Activated naive CD4-positive, alpha-beta T cell treated with anti-CD3 and anti-CD28 coated beads, Interleukin-2, amount 10 ng/mL, durations not matched to agents 7 days and 5 days (primary cell): ENCODE measurements at regions not wholly inside any gene's neighbourhood (a gene's known extent, or its start where the extent isn't known, plus 50 kb on each side); places are given as distances from the start of the nearest gene placed in this dataset.
"Not testable (repeated sequence)": the region's sequence is repeated elsewhere in the genome, so short reads cannot be mapped to it uniquely, and the experiment has no call there.

ENCODE experiments used
- CTCF ChIA-PET: fragments of 350-600 bp; sonication (Branson Sonifier 250); formaldehyde crosslinking; loops from one replicate; lab custom pipeline; 2021; ENCODE audit warnings: antibody characterized with exemption; lab: Charles Lee
- DNase-seq: peaks from one replicate; pipeline ENCODE4 v3.0.0-alpha.2; 2020
- H3K27ac Mint-ChIP-seq: one replicate; pipeline ENCODE4 v1.8.0; 2021; ENCODE audit warnings: mild to moderate bottlenecking, moderate library complexity, mixed read lengths
- H3K27me3 Mint-ChIP-seq: one replicate; pipeline ENCODE4 v1.8.0; 2021; ENCODE audit warnings: mild to moderate bottlenecking, mixed read lengths
- H3K36me3 Mint-ChIP-seq: one replicate; pipeline ENCODE4 v1.8.0; 2021; ENCODE audit warnings: mixed read lengths
- H3K4me1 Mint-ChIP-seq: one replicate; pipeline ENCODE4 v1.8.0; 2021; ENCODE audit warnings: mixed read lengths
- H3K4me3 Mint-ChIP-seq: one replicate; pipeline ENCODE4 v1.8.0; 2021; ENCODE audit warnings: mild to moderate bottlenecking, moderate library complexity, mixed read lengths
- H3K9me3 Mint-ChIP-seq: one replicate; pipeline ENCODE4 v1.8.0; 2021; ENCODE audit warnings: mixed read lengths

GRCh38 chr1:80579055-80579454, 1221.7 kb upstream of the ADGRL2 start:
- H3K36me3 Mint-ChIP-seq: no peaks in the 10 kb centered on the region
- H3K27ac Mint-ChIP-seq: no peak overlapping the region
- no peak for DNase-seq
- no peaks in the 10 kb centered on the region for H3K4me1 Mint-ChIP-seq
- H3K9me3 Mint-ChIP-seq: peaks cover 14% of the 10 kb centered on the region
- H3K27me3 Mint-ChIP-seq: no peaks in the 10 kb centered on the region
- CTCF ChIA-PET: no interaction called here
- H3K4me3 Mint-ChIP-seq: no peak overlapping the region

- Mint-ChIP-seq H3K27ac (no peak overlapping the region), H3K9me3 (no peaks in the 10 kb centered on the region), H3K27me3 (no peaks in the 10 kb centered on the region), H3K4me1 (no peaks in the 10 kb centered on the region), H3K36me3 (no peaks in the 10 kb centered on the region), H3K4me3 (no peak overlapping the region)
- CTCF ChIA-PET: no interaction called here
- DNase-seq: no peak
These were observed 1233.9 kb upstream of the ADGRL2 start for GRCh38 chr1:80566867-80567266.

- Mint-ChIP-seq H3K27ac (no peak overlapping the region), H3K36me3 (no peaks in the 10 kb centered on the region), H3K4me1 (no peaks in the 10 kb centered on the region), H3K27me3 (no peaks in the 10 kb centered on the region), H3K9me3 (peaks cover under 1% of the 10 kb centered on the region), H3K4me3 (no peak overlapping the region)
- no peak for DNase-seq
- CTCF ChIA-PET: no interaction called here
These were observed 1234.6 kb upstream of the ADGRL2 start for GRCh38 chr1:80566123-80566522.

GRCh38 chr1:80565406-80565805, 1235.3 kb upstream of the ADGRL2 start:
- CTCF ChIA-PET: no interaction called here
- Mint-ChIP-seq H3K4me1 (no peaks in the 10 kb centered on the region), H3K36me3 (no peaks in the 10 kb centered on the region), H3K9me3 (peaks cover 3% of the 10 kb centered on the region), H3K4me3 (no peak overlapping the region), H3K27me3 (no peaks in the 10 kb centered on the region), H3K27ac (no peak overlapping the region)
- no peak for DNase-seq

GRCh38 chr1:80542231-80542630, 1258.5 kb upstream of the ADGRL2 start:
- Mint-ChIP-seq H3K36me3 (no peaks in the 10 kb centered on the region), H3K27me3 (no peaks in the 10 kb centered on the region), H3K4me3 (no peak overlapping the region), H3K27ac (no peak overlapping the region), H3K4me1 (no peaks in the 10 kb centered on the region), H3K9me3 (no peaks in the 10 kb centered on the region)
- no peak for DNase-seq
- CTCF ChIA-PET: no interaction called here

- H3K4me1 Mint-ChIP-seq: no peaks in the 10 kb centered on the region
- H3K4me3 Mint-ChIP-seq: no peak overlapping the region
- DNase-seq: no peak
- CTCF ChIA-PET: no interaction called here
- H3K27me3 Mint-ChIP-seq: no peaks in the 10 kb centered on the region
- no peaks in the 10 kb centered on the region for H3K9me3 Mint-ChIP-seq
- no peaks in the 10 kb centered on the region for H3K36me3 Mint-ChIP-seq
- no peak overlapping the region for H3K27ac Mint-ChIP-seq
These were observed 1260.1 kb upstream of the ADGRL2 start for GRCh38 chr1:80540596-80540995.

GRCh38 chr1:80540149-80540548, 1260.6 kb upstream of the ADGRL2 start:
- no peaks in the 10 kb centered on the region for H3K9me3 Mint-ChIP-seq
- H3K4me3 Mint-ChIP-seq: no peak overlapping the region
- H3K27ac Mint-ChIP-seq: no peak overlapping the region
- CTCF ChIA-PET: no interaction called here
- no peaks in the 10 kb centered on the region for H3K27me3 Mint-ChIP-seq
- no peaks in the 10 kb centered on the region for H3K36me3 Mint-ChIP-seq
- no peaks in the 10 kb centered on the region for H3K4me1 Mint-ChIP-seq
- DNase-seq: no peak

GRCh38 chr1:80539298-80539697, 1261.4 kb upstream of the ADGRL2 start:
- CTCF ChIA-PET, H3K4me3 Mint-ChIP-seq, DNase-seq, H3K9me3 Mint-ChIP-seq, H3K27me3 Mint-ChIP-seq, H3K36me3 Mint-ChIP-seq, H3K27ac Mint-ChIP-seq, H3K4me1 Mint-ChIP-seq: not testable (repeated sequence)

GRCh38 chr1:80536461-80536860, 1264.3 kb upstream of the ADGRL2 start:
- H3K27ac Mint-ChIP-seq: no peak overlapping the region
- CTCF ChIA-PET: no interaction called here
- H3K27me3 Mint-ChIP-seq: no peaks in the 10 kb centered on the region
- no peaks in the 10 kb centered on the region for H3K36me3 Mint-ChIP-seq
- no peak overlapping the region for H3K4me3 Mint-ChIP-seq
- DNase-seq: no peak
- no peaks in the 10 kb centered on the region for H3K9me3 Mint-ChIP-seq
- H3K4me1 Mint-ChIP-seq: peaks cover under 1% of the 10 kb centered on the region

- CTCF ChIA-PET: no interaction called here
- no peaks in the 10 kb centered on the region for H3K27me3 Mint-ChIP-seq
- H3K4me1 Mint-ChIP-seq: peaks cover 4% of the 10 kb centered on the region
- H3K36me3 Mint-ChIP-seq: no peaks in the 10 kb centered on the region
- H3K27ac Mint-ChIP-seq: no peak overlapping the region
- no peaks in the 10 kb centered on the region for H3K9me3 Mint-ChIP-seq
- no peak overlapping the region for H3K4me3 Mint-ChIP-seq
- no peak for DNase-seq
These were observed 1265.3 kb upstream of the ADGRL2 start for GRCh38 chr1:80535466-80535865.

- H3K27ac Mint-ChIP-seq: no peak overlapping the region
- no peaks in the 10 kb centered on the region for H3K27me3 Mint-ChIP-seq
- DNase-seq: no peak
- CTCF ChIA-PET: no interaction called here
- H3K4me3 Mint-ChIP-seq: no peak overlapping the region
- H3K36me3 Mint-ChIP-seq: no peaks in the 10 kb centered on the region
- peaks cover 4% of the 10 kb centered on the region for H3K4me1 Mint-ChIP-seq
- H3K9me3 Mint-ChIP-seq: no peaks in the 10 kb centered on the region
These were observed 1266.0 kb upstream of the ADGRL2 start for GRCh38 chr1:80534606-80535360.

GRCh38 chr1:80533775-80534334, 1266.9 kb upstream of the ADGRL2 start:
- no peaks in the 10 kb centered on the region for H3K36me3 Mint-ChIP-seq
- H3K4me1 Mint-ChIP-seq: peaks cover 4% of the 10 kb centered on the region
- H3K4me3 Mint-ChIP-seq: no peak overlapping the region
- no peaks in the 10 kb centered on the region for H3K27me3 Mint-ChIP-seq
- H3K27ac Mint-ChIP-seq: no peak overlapping the region
- CTCF ChIA-PET: no interaction called here
- H3K9me3 Mint-ChIP-seq: no peaks in the 10 kb centered on the region
- DNase-seq: no peak

GRCh38 chr1:80533093-80533492, 1267.6 kb upstream of the ADGRL2 start:
- no peaks in the 10 kb centered on the region for H3K27me3 Mint-ChIP-seq
- H3K4me1 Mint-ChIP-seq: peaks cover 4% of the 10 kb centered on the region
- no peak overlapping the region for H3K4me3 Mint-ChIP-seq
- no peak overlapping the region for H3K27ac Mint-ChIP-seq
- CTCF ChIA-PET: no interaction called here
- H3K9me3 Mint-ChIP-seq: no peaks in the 10 kb centered on the region
- no peak for DNase-seq
- H3K36me3 Mint-ChIP-seq: no peaks in the 10 kb centered on the region

- CTCF ChIA-PET: no interaction called here
- peaks cover 4% of the 10 kb centered on the region for H3K4me1 Mint-ChIP-seq
- H3K27me3 Mint-ChIP-seq: no peaks in the 10 kb centered on the region
- no peaks in the 10 kb centered on the region for H3K9me3 Mint-ChIP-seq
- H3K4me3 Mint-ChIP-seq: no peak overlapping the region
- DNase-seq: no peak
- no peaks in the 10 kb centered on the region for H3K36me3 Mint-ChIP-seq
- no peak overlapping the region for H3K27ac Mint-ChIP-seq
These were observed 1269.6 kb upstream of the ADGRL2 start for GRCh38 chr1:80531182-80531581.

GRCh38 chr1:80529546-80529945, 1271.2 kb upstream of the ADGRL2 start:
- Mint-ChIP-seq H3K4me3 (no peak overlapping the region), H3K4me1 (peaks cover 4% of the 10 kb centered on the region), H3K27ac (no peak overlapping the region), H3K36me3 (no peaks in the 10 kb centered on the region), H3K9me3 (no peaks in the 10 kb centered on the region), H3K27me3 (no peaks in the 10 kb centered on the region)
- CTCF ChIA-PET: no interaction called here
- DNase-seq: no peak
